Keratinocyte (primary cell): ENCODE measurements at regions not wholly inside any gene's neighbourhood (a gene's known extent, or its start where the extent isn't known, plus 50 kb on each side); places are given as distances from the start of the nearest gene placed in this dataset.

Experiments
- DNase-seq: peaks from one replicate; pipeline ENCODE4 v3.0.0-alpha.2; 2011; ENCODE audit warnings: low read depth, missing footprints, low spot score
- FAIRE-seq: peaks from 2 replicates; lab custom pipeline; 2011; peaks lifted over from hg19 to GRCh38; lab: Jason Lieb, UNC
- H2AFZ ChIP-seq: 2 replicates; pipeline ENCODE4 v1.6.0; 2012; ENCODE audit warnings: low read length, control low read depth, inconsistent platforms; ENCODE audit not compliant: control insufficient read depth
- H3K27ac ChIP-seq: 2 replicates; pipeline ENCODE4 v1.5.1; 2011; ENCODE audit warnings: low read length; ENCODE audit not compliant: control insufficient read depth, insufficient read depth
- H3K27me3 ChIP-seq: 3 replicates; pipeline ENCODE4 v1.6.0; 2011; ENCODE audit warnings: low read length; ENCODE audit not compliant: control insufficient read depth, insufficient read depth; ENCODE audit errors: extremely low read depth
- H3K36me3 ChIP-seq, 2 experiments: 2 replicates in 1 of 2; 3 replicates in 1 of 2; pipeline ENCODE4 v1.5.1; 2011; ENCODE audit warnings: low read length in 2 of 2, mild to moderate bottlenecking in 1 of 2; ENCODE audit not compliant: control insufficient read depth in 2 of 2, insufficient read depth in 2 of 2; ENCODE audit errors: extremely low read depth in 1 of 2
- H3K4me1 ChIP-seq: 3 replicates; pipeline ENCODE4 v1.5.1; 2011; ENCODE audit warnings: low read length; ENCODE audit not compliant: control insufficient read depth, insufficient read depth; ENCODE audit errors: extremely low read depth
- H3K4me2 ChIP-seq: 3 replicates; pipeline ENCODE4 v1.6.0; 2011; ENCODE audit warnings: low read depth, low read length; ENCODE audit not compliant: control insufficient read depth, insufficient read depth; ENCODE audit errors: extremely low read depth
- H3K4me3 ChIP-seq, 3 experiments: fragments of 200-600 bp in 1 of 3; sonication (generic) in 1 of 3; 2 replicates in 2 of 3; 3 replicates in 1 of 3; pipeline ENCODE4 v1.5.1; 2011 to 2016; ENCODE audit warnings: low read length in 3 of 3, mild to moderate bottlenecking in 3 of 3, control low read depth in 2 of 3, inconsistent platforms in 1 of 3, low read depth in 1 of 3, mixed read lengths in 1 of 3, mixed run types in 1 of 3, moderate library complexity in 1 of 3; ENCODE audit not compliant: control insufficient read depth in 2 of 3, insufficient read depth in 2 of 3; ENCODE audit errors: extremely low read depth in 1 of 3
- H3K79me2 ChIP-seq: 2 replicates; pipeline ENCODE4 v1.6.0; 2012; ENCODE audit warnings: low read length; ENCODE audit not compliant: control insufficient read depth, insufficient read depth
- H3K9ac ChIP-seq: 3 replicates; pipeline ENCODE4 v1.6.0; 2011; ENCODE audit warnings: low read length; ENCODE audit not compliant: control insufficient read depth, insufficient read depth; ENCODE audit errors: extremely low read depth
- H3K9me1 ChIP-seq: 3 replicates; pipeline ENCODE4 v1.6.0; 2011; ENCODE audit warnings: low read length; ENCODE audit not compliant: control insufficient read depth, insufficient read depth; ENCODE audit errors: extremely low read depth
- H3K9me3 ChIP-seq: 2 replicates; pipeline ENCODE4 v1.5.1; 2012; ENCODE audit warnings: low read depth, low read length; ENCODE audit not compliant: control insufficient read depth
- H4K20me1 ChIP-seq: 3 replicates; pipeline ENCODE4 v1.6.0; 2011; ENCODE audit warnings: low read length; ENCODE audit not compliant: control insufficient read depth, insufficient read depth; ENCODE audit errors: extremely low read depth
- EZH2 ChIP-seq: IDR thresholded peaks from one replicate; pipeline ENCODE4 v1.6.1; 2012; ENCODE audit warnings: inconsistent platforms, mild to moderate bottlenecking, low read length, moderate library complexity
- dilution Hi-C: fragments of 300-500 bp; cut with MboI; formaldehyde crosslinking; loops from one replicate; pipeline ENCODE4 v1.7.0; 2020; ENCODE audit warnings: low sequenced_read_pairs; ENCODE audit not compliant: extremely low pct_ligation_motif_present
- TF ChIP-seq, protein P1 (sequence below), 3 experiments: IDR thresholded peaks in 1 of 3; conservative IDR thresholded peaks in 1 of 3; optimal IDR thresholded peaks in 1 of 3; 2 replicates in 2 of 3; 3 replicates in 1 of 3; pipeline versions ENCODE3 to v1.5.1; 2011; ENCODE audit warnings: low read length in 3 of 3, mild to moderate bottlenecking in 3 of 3, moderate library complexity in 2 of 3, control low read depth in 1 of 3, inconsistent platforms in 1 of 3; ENCODE audit not compliant: insufficient read depth in 2 of 3; ENCODE audit errors: extremely low read depth in 1 of 3

DNA sequence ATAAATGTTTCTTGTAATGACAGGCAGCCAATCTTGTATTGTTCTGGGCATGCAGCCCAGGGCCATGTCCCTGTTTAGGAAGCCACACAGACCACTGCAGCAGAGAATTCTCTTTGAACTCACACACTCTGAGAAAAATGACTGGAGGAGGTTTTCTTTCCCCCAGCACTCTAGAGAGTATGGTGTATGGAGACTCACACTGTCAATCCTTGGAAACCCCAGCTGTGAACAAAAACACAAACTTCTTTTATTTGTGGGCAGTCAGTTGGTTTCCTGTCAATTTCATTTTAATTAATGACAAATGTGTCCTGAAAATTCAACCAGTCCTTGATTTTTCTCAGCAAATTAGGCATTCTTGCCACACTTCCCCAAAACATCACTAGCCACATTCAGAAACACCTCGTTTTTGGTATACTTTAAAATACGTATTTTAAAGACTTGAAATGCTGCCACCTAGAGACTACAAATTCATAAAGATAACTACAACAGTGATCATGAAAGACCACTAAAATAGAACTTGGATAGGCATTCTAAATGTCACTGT is 52.9 kb upstream of the UFL1 start:
- Histone ChIP-seq H2AFZ (no peak overlapping the region), H3K4me1 (no peaks in the 10 kb centered on the region), H3K27ac (no peak overlapping the region), H3K27me3 (no peaks in the 10 kb centered on the region), H3K9me3 (no peaks in the 10 kb centered on the region), H3K4me3 (no peak overlapping the region), H3K79me2 (no peaks in the 10 kb centered on the region), H3K4me2 (no peak overlapping the region), H4K20me1 (no peaks in the 10 kb centered on the region), H3K9me1 (no peaks in the 10 kb centered on the region), H3K9ac (no peak overlapping the region), H3K36me3 (no peaks in the 10 kb centered on the region)
- dilution Hi-C loops: no loop called here
- FAIRE-seq: no peak
- DNase-seq: no peak
- TF ChIP-seq EZH2: no peak
- TF ChIP-seq, protein P1, sequence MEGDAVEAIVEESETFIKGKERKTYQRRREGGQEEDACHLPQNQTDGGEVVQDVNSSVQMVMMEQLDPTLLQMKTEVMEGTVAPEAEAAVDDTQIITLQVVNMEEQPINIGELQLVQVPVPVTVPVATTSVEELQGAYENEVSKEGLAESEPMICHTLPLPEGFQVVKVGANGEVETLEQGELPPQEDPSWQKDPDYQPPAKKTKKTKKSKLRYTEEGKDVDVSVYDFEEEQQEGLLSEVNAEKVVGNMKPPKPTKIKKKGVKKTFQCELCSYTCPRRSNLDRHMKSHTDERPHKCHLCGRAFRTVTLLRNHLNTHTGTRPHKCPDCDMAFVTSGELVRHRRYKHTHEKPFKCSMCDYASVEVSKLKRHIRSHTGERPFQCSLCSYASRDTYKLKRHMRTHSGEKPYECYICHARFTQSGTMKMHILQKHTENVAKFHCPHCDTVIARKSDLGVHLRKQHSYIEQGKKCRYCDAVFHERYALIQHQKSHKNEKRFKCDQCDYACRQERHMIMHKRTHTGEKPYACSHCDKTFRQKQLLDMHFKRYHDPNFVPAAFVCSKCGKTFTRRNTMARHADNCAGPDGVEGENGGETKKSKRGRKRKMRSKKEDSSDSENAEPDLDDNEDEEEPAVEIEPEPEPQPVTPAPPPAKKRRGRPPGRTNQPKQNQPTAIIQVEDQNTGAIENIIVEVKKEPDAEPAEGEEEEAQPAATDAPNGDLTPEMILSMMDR (optimal IDR thresholded peaks at IDR 0.05 in 1 of 3, IDR thresholded peaks at IDR 0.05 in 1 of 3, conservative IDR thresholded peaks at IDR 0.05 in 1 of 3; ENCODE audit: extremely low read depth in 1 of 3, insufficient read depth in 2 of 3, low read length in 3 of 3): no peak

DNA sequence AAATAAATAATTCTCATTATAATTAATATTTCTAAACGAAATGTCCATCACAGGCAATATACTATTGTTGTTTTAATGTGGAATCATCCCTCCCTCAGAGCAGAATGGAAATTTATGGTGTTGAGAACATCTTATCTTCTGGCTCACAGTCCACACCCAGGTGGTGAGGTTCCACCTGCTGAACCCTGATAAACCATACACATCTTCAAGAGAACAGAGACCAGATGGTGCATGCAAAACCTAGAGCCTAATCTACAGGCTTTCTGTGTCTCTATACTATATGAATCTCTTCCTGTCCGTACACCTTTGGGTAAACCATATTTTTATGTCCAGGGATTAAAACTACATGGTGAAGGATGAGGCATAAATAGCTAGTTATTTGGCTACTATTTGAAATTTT is 52.3 kb upstream of the UFL1 start:
- Histone ChIP-seq H3K9me3 (no peaks in the 10 kb centered on the region), H3K27ac (no peak overlapping the region), H3K4me3 (no peak overlapping the region), H3K79me2 (no peaks in the 10 kb centered on the region), H3K36me3 (no peaks in the 10 kb centered on the region), H3K27me3 (no peaks in the 10 kb centered on the region), H3K9ac (no peak overlapping the region), H3K4me2 (no peak overlapping the region), H3K9me1 (no peaks in the 10 kb centered on the region), H2AFZ (no peak overlapping the region), H3K4me1 (no peaks in the 10 kb centered on the region), H4K20me1 (no peaks in the 10 kb centered on the region)
- DNase-seq: no peak
- FAIRE-seq: no peak
- TF ChIP-seq, protein P1 (optimal IDR thresholded peaks at IDR 0.05 in 1 of 3, IDR thresholded peaks at IDR 0.05 in 1 of 3, conservative IDR thresholded peaks at IDR 0.05 in 1 of 3; ENCODE audit: extremely low read depth in 1 of 3, insufficient read depth in 2 of 3, low read length in 3 of 3): no peak
- no peak for TF ChIP-seq EZH2
- dilution Hi-C loops: no loop called here
